OCI-LY7 (cell line): ENCODE measurements at regions not wholly inside any gene's neighbourhood (a gene's known extent, or its start where the extent isn't known, plus 50 kb on each side); places are given as distances from the start of the nearest gene placed in this dataset.
"Not testable (repeated sequence)": the region's sequence is repeated elsewhere in the genome, so short reads cannot be mapped to it uniquely, and the experiment has no call there.

Source experiments
- BruUV-seq: library from RNA; stranded (reverse); fragments of 400-500 nt; replicated peaks from 2 replicates; lab custom pipeline; 2021; lab: Mats Ljungman, UMichigan
- CTCF ChIA-PET: fragments of 300-600 bp; sonication (Branson Sonifier 250); formaldehyde crosslinking; loops from one replicate; lab custom pipeline; 2022; ENCODE audit warnings: antibody characterized with exemption; ENCODE audit not compliant: unreplicated experiment; lab: Charles Lee
- POLR2A ChIA-PET: fragments of 300-600 bp; sonication (Branson Sonifier 250); formaldehyde crosslinking; loops from one replicate; lab custom pipeline; 2022; ENCODE audit warnings: antibody characterized with exemption; lab: Charles Lee
- DNase-seq: peaks from one replicate; pipeline ENCODE4 v3.0.0-alpha.2; 2015; ENCODE audit warnings: low spot score
- H2AFZ ChIP-seq: fragments of 200-600 bp; sonication (generic), shearing (Covaris generic); 2 replicates; pipeline ENCODE4 v1.6.1; 2014; ENCODE audit warnings: mild to moderate bottlenecking, antibody characterized with exemption, low read length, moderate library complexity
- H3K27ac ChIP-seq: fragments of 200-600 bp; sonication (generic); 2 replicates; pipeline ENCODE4 v1.5.1; 2014; ENCODE audit warnings: mixed run types, low read depth, mild to moderate bottlenecking, moderate library complexity, low read length, inconsistent platforms; ENCODE audit not compliant: poor library complexity, severe bottlenecking
- H3K36me3 ChIP-seq: fragments of 200-600 bp; sonication (generic); 2 replicates; pipeline ENCODE4 v1.6.1; 2014; ENCODE audit warnings: mild to moderate bottlenecking, antibody characterized with exemption, low read length, moderate library complexity, mixed read lengths; ENCODE audit not compliant: insufficient read depth
- H3K4me1 ChIP-seq: fragments of 200-600 bp; sonication (generic); 2 replicates; pipeline ENCODE4 v1.5.1; 2014; ENCODE audit warnings: mild to moderate bottlenecking, low read length; ENCODE audit not compliant: insufficient read depth, poor library complexity, severe bottlenecking
- H3K4me2 ChIP-seq: fragments of 200-600 bp; sonication (generic); 2 replicates; pipeline ENCODE4 v1.6.1; 2014; ENCODE audit warnings: mild to moderate bottlenecking, low read length
- H3K4me3 ChIP-seq: fragments of 200-600 bp; sonication (generic); 2 replicates; pipeline ENCODE4 v1.5.1; 2014; ENCODE audit warnings: mild to moderate bottlenecking, low read depth, low read length; ENCODE audit not compliant: poor library complexity, severe bottlenecking
- H3K79me2 ChIP-seq: fragments of 200-600 bp; sonication (generic); 2 replicates; pipeline ENCODE4 v1.6.1; 2016; ENCODE audit warnings: low read depth, mild to moderate bottlenecking, low read length, moderate library complexity, mixed read lengths; ENCODE audit not compliant: insufficient read depth
- H3K9me2 ChIP-seq: fragments of 200-600 bp; sonication (generic); 2 replicates; pipeline ENCODE4 v1.6.1; 2016; ENCODE audit warnings: mild to moderate bottlenecking, low read length, mixed read lengths; ENCODE audit not compliant: insufficient read depth
- H3K9me3 ChIP-seq: fragments of 200-600 bp; sonication (generic); 2 replicates; pipeline ENCODE4 v1.6.1; 2014; ENCODE audit warnings: mild to moderate bottlenecking, mixed run types, low read length, mixed read lengths
- H4K20me1 ChIP-seq: fragments of 200-600 bp; sonication (generic); 2 replicates; pipeline ENCODE4 v1.6.1; 2014; ENCODE audit warnings: mild to moderate bottlenecking, antibody characterized with exemption, low read length, moderate library complexity, mixed read lengths; ENCODE audit not compliant: insufficient read depth
- EZH2phosphoT487 ChIP-seq: fragments of 200-600 bp; sonication (generic); IDR thresholded peaks from 2 replicates; pipeline ENCODE4 v1.6.1; 2018; ENCODE audit warnings: low read depth, borderline replicate concordance, mild to moderate bottlenecking, mixed run types, antibody characterized with exemption, low read length, moderate library complexity, mixed read lengths
- intact Hi-C: fragments of 100-400 bp; cut with micrococcal nuclease; formaldehyde crosslinking; loops from one replicate; pipeline ENCODE4 v1.10.0; 2022; ENCODE audit not compliant: unreplicated experiment
- TF ChIP-seq, protein P1 (sequence below): fragments of 200-600 bp; sonication (generic); conservative IDR thresholded peaks from 2 replicates; pipeline ENCODE4 v1.5.1; 2014; ENCODE audit warnings: mild to moderate bottlenecking, antibody characterized with exemption, low read length, moderate library complexity, mixed read lengths

DNA sequence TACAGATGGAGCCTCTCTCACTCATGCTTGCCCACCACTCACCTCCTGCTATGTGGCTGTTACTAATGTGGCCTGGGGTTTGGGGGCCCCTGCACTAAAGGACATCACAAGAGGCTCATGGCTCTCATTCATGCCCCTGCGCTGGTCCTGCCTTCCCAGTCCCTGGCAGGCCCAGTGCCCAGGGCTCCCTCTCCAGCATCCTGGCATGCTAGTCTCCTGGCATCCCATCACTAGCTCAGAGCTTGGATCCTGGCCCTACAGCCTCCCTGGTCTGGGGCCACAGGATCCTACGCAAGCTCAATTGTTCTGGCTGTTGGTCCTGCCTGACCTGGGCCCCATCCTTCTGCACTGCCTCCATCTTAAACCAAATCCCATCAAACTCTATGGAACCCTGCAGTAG, 685.4 kb downstream of the PTPRU start:
- no peaks in the 10 kb centered on the region for H3K9me2 ChIP-seq
- no TSS peak for BruUV-seq
- H2AFZ ChIP-seq, result no peak overlapping the region
- ChIA-PET POLR2A (no interaction called here), CTCF (no interaction called here)
- intact Hi-C loops, result no loop called here
- no peak for TF ChIP-seq EZH2phosphoT487
- TF ChIP-seq, protein P1, sequence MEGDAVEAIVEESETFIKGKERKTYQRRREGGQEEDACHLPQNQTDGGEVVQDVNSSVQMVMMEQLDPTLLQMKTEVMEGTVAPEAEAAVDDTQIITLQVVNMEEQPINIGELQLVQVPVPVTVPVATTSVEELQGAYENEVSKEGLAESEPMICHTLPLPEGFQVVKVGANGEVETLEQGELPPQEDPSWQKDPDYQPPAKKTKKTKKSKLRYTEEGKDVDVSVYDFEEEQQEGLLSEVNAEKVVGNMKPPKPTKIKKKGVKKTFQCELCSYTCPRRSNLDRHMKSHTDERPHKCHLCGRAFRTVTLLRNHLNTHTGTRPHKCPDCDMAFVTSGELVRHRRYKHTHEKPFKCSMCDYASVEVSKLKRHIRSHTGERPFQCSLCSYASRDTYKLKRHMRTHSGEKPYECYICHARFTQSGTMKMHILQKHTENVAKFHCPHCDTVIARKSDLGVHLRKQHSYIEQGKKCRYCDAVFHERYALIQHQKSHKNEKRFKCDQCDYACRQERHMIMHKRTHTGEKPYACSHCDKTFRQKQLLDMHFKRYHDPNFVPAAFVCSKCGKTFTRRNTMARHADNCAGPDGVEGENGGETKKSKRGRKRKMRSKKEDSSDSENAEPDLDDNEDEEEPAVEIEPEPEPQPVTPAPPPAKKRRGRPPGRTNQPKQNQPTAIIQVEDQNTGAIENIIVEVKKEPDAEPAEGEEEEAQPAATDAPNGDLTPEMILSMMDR, result no peak
- H3K4me1 ChIP-seq, result no peaks in the 10 kb centered on the region
- H4K20me1 ChIP-seq, result no peaks in the 10 kb centered on the region
- DNase-seq, result no peak
- H3K4me3 ChIP-seq, result no peak overlapping the region
- no peaks in the 10 kb centered on the region for H3K36me3 ChIP-seq
- H3K79me2 ChIP-seq, result no peaks in the 10 kb centered on the region
- no peak overlapping the region for H3K4me2 ChIP-seq
- H3K27ac ChIP-seq, result no peak overlapping the region
- no peaks in the 10 kb centered on the region for H3K9me3 ChIP-seq

DNA sequence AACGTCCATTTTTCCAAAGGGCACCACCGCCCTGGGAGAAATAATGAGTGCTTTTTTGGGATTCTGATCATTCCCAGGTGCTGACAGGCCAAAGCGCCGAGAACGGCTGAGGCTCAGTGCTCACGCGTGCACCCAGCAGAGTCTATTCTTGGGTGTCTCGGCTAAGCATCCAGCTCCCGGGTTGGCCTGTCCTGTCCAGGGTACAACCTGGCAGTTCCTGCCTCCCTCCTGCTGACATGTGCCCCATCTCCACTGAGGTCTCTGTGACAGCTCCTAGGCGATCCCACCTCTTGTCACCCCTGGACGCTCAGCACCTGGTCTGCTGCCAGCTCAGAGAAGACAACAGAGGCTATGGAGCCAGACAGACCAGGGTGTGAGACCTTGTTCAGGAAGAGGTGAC, 684.5 kb downstream of the PTPRU start:
- Histone ChIP-seq H3K27ac (no peak overlapping the region), H3K4me1 (no peaks in the 10 kb centered on the region), H3K79me2 (no peaks in the 10 kb centered on the region), H3K9me2 (no peaks in the 10 kb centered on the region), H4K20me1 (no peaks in the 10 kb centered on the region), H3K4me2 (no peak overlapping the region), H3K36me3 (no peaks in the 10 kb centered on the region), H3K4me3 (no peak overlapping the region), H3K9me3 (no peaks in the 10 kb centered on the region), H2AFZ (no peak overlapping the region)
- no peak for TF ChIP-seq EZH2phosphoT487
- TF ChIP-seq, protein P1, result no peak
- CTCF ChIA-PET, result no interaction called here
- DNase-seq, result no peak
- intact Hi-C loops, result no loop called here
- BruUV-seq, result no TSS peak
- POLR2A ChIA-PET, result interaction anchor here (0.6 to 0.7 kb wide), 3 partner anchors 211 to 406 kb away, joined by 3 read pairs; no protein-coding TSS in a partner anchor

DNA sequence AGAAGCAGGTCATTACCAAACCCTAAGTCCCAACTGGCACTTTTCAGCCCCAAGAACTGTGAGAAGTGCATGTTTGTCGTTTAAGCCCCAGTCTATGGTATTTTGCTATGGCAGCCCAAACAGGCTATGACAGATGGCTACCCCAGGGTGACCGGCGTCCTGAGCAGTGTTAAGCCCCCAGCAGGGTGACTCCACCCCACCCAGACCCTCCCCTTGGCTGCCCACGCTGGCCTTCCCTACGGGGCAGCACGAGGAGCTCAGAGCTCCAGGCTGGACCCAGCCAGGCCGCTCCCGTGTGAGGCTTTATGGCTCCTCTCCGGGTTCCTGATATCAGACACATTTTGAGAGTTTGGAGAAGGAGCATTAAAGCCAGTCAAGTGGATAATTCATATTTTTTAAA, 684.0 kb downstream of the PTPRU start:
- no peaks in the 10 kb centered on the region for H4K20me1 ChIP-seq
- ChIA-PET CTCF (no interaction called here), POLR2A (interaction anchor here (0.6 to 0.7 kb wide), 3 partner anchors 210 to 406 kb away, joined by 3 read pairs; no protein-coding TSS in a partner anchor)
- TF ChIP-seq, protein P1, result no peak
- no peaks in the 10 kb centered on the region for H3K79me2 ChIP-seq
- H3K36me3 ChIP-seq, result no peaks in the 10 kb centered on the region
- DNase-seq, result no peak
- H3K4me3 ChIP-seq, result no peak overlapping the region
- no TSS peak for BruUV-seq
- no peaks in the 10 kb centered on the region for H3K4me1 ChIP-seq
- no peak overlapping the region for H3K4me2 ChIP-seq
- H2AFZ ChIP-seq, result no peak overlapping the region
- H3K27ac ChIP-seq, result no peak overlapping the region
- H3K9me2 ChIP-seq, result no peaks in the 10 kb centered on the region
- intact Hi-C loops, result no loop called here
- no peaks in the 10 kb centered on the region for H3K9me3 ChIP-seq

DNA sequence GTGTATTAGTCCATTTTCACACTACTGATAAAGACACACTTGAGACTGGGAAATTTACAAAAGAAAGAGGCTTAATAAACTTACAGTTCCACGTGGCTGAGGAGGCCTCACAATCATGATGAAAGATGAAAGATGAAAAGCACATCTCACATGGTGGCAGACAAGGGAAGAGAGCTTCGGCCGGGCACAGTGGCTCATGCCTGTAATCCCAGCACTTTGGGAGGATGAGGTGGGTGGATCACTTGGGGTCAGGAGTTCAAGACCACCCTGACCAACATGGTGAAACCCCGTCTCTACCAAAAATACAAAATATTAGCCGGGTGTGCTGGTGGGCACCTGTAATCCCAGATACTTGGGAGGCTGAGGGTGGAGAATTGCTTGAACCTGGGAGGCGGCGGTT, 682.7 kb downstream of the PTPRU start:
- H3K36me3 ChIP-seq, H2AFZ ChIP-seq, H3K4me2 ChIP-seq, H3K79me2 ChIP-seq, H3K27ac ChIP-seq, BruUV-seq, CTCF ChIA-PET, POLR2A ChIA-PET, H3K9me2 ChIP-seq, H4K20me1 ChIP-seq, H3K4me1 ChIP-seq, DNase-seq, H3K4me3 ChIP-seq, H3K9me3 ChIP-seq, intact Hi-C loops: not testable (repeated sequence)
